Left lung (tissue), 4 donors: ENCODE measurements at regions not wholly inside any gene's neighbourhood (a gene's known extent, or its start where the extent isn't known, plus 50 kb on each side); places are given as distances from the start of the nearest gene placed in this dataset.

Source experiments
- ATAC-seq: fragments of 200-7000 bp; cut with Tn5 transposase; one replicate; pipeline ENCODE4 v1.9.1; 2020; ENCODE audit warnings: moderate library complexity
- DNase-seq, 4 donors: peaks; one replicate each; pipeline ENCODE4 v3.0.0-alpha.2; 2013 to 2020
- H3K27ac ChIP-seq, 2 donors: fragments of 200-600 bp; sonication (generic) in 1 of 2; one replicate each; pipeline versions ENCODE4 v1.5.0 to v1.8.0; 2020 to 2021
- H3K27me3 ChIP-seq, 2 donors: fragments of 200-600 bp; sonication (generic) in 1 of 2; one replicate each; pipeline versions ENCODE4 v1.5.0 to v1.8.0; 2020 to 2021
- H3K36me3 ChIP-seq, 2 donors: fragments of 200-600 bp; sonication (generic) in 1 of 2; one replicate each; pipeline versions ENCODE4 v1.5.0 to v1.8.0; 2020 to 2021
- H3K4me1 ChIP-seq, 2 donors: fragments of 200-600 bp; one replicate each; pipeline ENCODE4 v1.8.0; 2021
- H3K4me3 ChIP-seq, 2 donors: fragments of 200-600 bp; sonication (generic) in 1 of 2; one replicate each; pipeline versions ENCODE4 v1.5.0 to v1.8.0; 2020 to 2021; ENCODE audit warnings: mild to moderate bottlenecking in 1 of 2
- H3K9me3 ChIP-seq, 2 donors: fragments of 200-600 bp; sonication (generic) in 1 of 2; one replicate each; pipeline versions ENCODE4 v1.5.0 to v1.8.0; 2020 to 2021
- intact Hi-C, 2 donors: fragments of 100-400 bp; cut with DNase I; formaldehyde crosslinking; loops; one replicate each; pipeline versions ENCODE4 v1.11.2 to v1.14.2; 2022
- TF ChIP-seq, protein P1 (sequence below), 2 donors: fragments of 200-600 bp; sonication (generic) in 1 of 2; IDR thresholded peaks; one replicate each; pipeline versions ENCODE4 v1.5.0 to v1.8.0; 2021; ENCODE audit warnings: antibody characterized with exemption in 2 of 2
- donor health status: DM: no; HTN: yes; CAD: no.
- donor health status: DM: no; HTN: no; CAD: no.

- no peak for DNase-seq
- intact Hi-C loops: no loop called here
Measured at GRCh38 chr10:27437775-27438174, 66.3 kb upstream of the RAB18 start.

DNA sequence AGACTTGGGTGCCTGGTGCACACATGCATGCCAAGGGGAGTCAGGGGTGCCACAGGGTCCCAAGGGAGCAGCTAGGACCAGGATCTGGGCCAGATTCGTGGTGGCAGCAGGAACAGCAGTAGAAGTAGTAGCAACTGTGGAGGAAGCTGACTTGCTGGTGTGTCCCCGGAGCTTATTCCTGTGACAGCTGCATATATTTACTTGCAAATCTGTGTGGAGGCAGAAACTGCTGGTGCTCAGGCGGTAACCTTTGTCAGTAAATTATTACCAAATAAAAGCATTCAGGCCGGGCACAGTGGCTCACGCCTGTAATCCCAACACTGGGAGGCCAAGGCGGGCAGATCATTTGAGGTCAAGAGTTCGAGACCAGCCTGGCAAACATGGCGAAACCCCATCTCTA is 67.4 kb upstream of the RAB18 start:
- H3K27me3 ChIP-seq: peaks cover 2 to 6% of the 10 kb centered on the region in 2 donors
- no peak for DNase-seq
- H3K27ac ChIP-seq: no peak overlapping the region
- intact Hi-C loops: no loop called here
- TF ChIP-seq, protein P1, sequence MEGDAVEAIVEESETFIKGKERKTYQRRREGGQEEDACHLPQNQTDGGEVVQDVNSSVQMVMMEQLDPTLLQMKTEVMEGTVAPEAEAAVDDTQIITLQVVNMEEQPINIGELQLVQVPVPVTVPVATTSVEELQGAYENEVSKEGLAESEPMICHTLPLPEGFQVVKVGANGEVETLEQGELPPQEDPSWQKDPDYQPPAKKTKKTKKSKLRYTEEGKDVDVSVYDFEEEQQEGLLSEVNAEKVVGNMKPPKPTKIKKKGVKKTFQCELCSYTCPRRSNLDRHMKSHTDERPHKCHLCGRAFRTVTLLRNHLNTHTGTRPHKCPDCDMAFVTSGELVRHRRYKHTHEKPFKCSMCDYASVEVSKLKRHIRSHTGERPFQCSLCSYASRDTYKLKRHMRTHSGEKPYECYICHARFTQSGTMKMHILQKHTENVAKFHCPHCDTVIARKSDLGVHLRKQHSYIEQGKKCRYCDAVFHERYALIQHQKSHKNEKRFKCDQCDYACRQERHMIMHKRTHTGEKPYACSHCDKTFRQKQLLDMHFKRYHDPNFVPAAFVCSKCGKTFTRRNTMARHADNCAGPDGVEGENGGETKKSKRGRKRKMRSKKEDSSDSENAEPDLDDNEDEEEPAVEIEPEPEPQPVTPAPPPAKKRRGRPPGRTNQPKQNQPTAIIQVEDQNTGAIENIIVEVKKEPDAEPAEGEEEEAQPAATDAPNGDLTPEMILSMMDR (IDR thresholded peaks at IDR 0.05): no peak
- H3K4me1 ChIP-seq: no peaks in the 10 kb centered on the region
- H3K9me3 ChIP-seq: peaks cover 0 to 3% of the 10 kb centered on the region in 2 donors
- no peaks in the 10 kb centered on the region for H3K36me3 ChIP-seq
- H3K4me3 ChIP-seq: no peak overlapping the region
- ATAC-seq: no peak

More at GRCh38 chr10:27437775-27438174, 66.3 kb upstream of the RAB18 start:
- no peaks in the 10 kb centered on the region for H3K36me3 ChIP-seq
- no peak for ATAC-seq
- peaks cover 2 to 6% of the 10 kb centered on the region in 2 donors for H3K27me3 ChIP-seq
- peaks cover 0 to 3% of the 10 kb centered on the region in 2 donors for H3K9me3 ChIP-seq
- TF ChIP-seq, protein P1 (IDR thresholded peaks at IDR 0.05): no peak
- no peaks in the 10 kb centered on the region for H3K4me1 ChIP-seq
- H3K4me3 ChIP-seq: no peak overlapping the region
- no peak overlapping the region for H3K27ac ChIP-seq

- TF ChIP-seq, protein P1 (IDR thresholded peaks at IDR 0.05): no peak
Measured at GRCh38 chr10:27433976-27434375, 70.1 kb upstream of the RAB18 start.

GRCh38 chr10:27426948-27427467 is 77.1 kb upstream of the RAB18 start:
- intact Hi-C loops: no loop called here
- Histone ChIP-seq H3K27me3 (no peaks in the 10 kb centered on the region), H3K27ac (no peak overlapping the region), H3K9me3 (peaks cover 0 to 2% of the 10 kb centered on the region in 2 donors), H3K4me1 (no peaks in the 10 kb centered on the region), H3K36me3 (no peaks in the 10 kb centered on the region), H3K4me3 (no peak overlapping the region)
- TF ChIP-seq, protein P1 (IDR thresholded peaks at IDR 0.05): no peak
- ATAC-seq: no peak
- DNase-seq: no peak

More at GRCh38 chr10:27433976-27434375, 70.1 kb upstream of the RAB18 start:
- Histone ChIP-seq H3K27ac (no peak overlapping the region), H3K4me1 (no peaks in the 10 kb centered on the region), H3K4me3 (no peak overlapping the region), H3K9me3 (peaks cover 0 to 3% of the 10 kb centered on the region in 2 donors), H3K36me3 (no peaks in the 10 kb centered on the region), H3K27me3 (peaks cover 2 to 6% of the 10 kb centered on the region in 2 donors)
- ATAC-seq (no peak), DNase-seq (no peak)
- intact Hi-C loops: no loop called here

GRCh38 chr10:27413831-27414348 is 90.2 kb upstream of the RAB18 start:
- Histone ChIP-seq H3K36me3 (no peaks in the 10 kb centered on the region), H3K27ac (no peak overlapping the region), H3K4me1 (no peaks in the 10 kb centered on the region), H3K4me3 (no peak overlapping the region), H3K9me3 (peaks cover 0 to 9% of the 10 kb centered on the region in 2 donors), H3K27me3 (peaks cover 10 to 21% of the 10 kb centered on the region in 2 donors)
- ATAC-seq (no peak), DNase-seq (peak in 1 of 4 donors; percentile 73)
- TF ChIP-seq, protein P1 (IDR thresholded peaks at IDR 0.05): no peak
- intact Hi-C loops: no loop called here
